ENCODE measurements at regions not wholly inside any gene's neighbourhood (a gene's known extent, or its start where the extent isn't known, plus 50 kb on each side); places are given as distances from the start of the nearest gene placed in this dataset.

DNA sequence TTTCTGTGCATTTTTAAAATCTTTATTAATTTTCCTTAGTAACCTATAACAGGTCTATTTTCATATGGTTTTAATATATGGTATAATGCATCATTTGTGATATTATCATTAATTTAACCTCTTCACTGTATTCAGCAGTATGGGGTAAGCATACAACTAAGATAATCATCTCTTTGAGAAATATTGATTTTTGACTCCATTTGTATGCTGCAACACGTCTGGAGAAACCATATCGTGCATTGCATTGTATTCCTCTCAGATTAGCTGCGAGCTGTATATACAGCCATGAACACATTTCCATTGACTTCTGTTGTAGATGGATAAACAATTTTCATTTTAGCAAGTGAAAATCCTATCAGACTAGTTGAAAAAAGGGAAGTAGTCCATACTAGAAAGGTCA lies 2275.8 kb upstream of the PCDH20 start:
- TF ChIP-seq, protein P1, sequence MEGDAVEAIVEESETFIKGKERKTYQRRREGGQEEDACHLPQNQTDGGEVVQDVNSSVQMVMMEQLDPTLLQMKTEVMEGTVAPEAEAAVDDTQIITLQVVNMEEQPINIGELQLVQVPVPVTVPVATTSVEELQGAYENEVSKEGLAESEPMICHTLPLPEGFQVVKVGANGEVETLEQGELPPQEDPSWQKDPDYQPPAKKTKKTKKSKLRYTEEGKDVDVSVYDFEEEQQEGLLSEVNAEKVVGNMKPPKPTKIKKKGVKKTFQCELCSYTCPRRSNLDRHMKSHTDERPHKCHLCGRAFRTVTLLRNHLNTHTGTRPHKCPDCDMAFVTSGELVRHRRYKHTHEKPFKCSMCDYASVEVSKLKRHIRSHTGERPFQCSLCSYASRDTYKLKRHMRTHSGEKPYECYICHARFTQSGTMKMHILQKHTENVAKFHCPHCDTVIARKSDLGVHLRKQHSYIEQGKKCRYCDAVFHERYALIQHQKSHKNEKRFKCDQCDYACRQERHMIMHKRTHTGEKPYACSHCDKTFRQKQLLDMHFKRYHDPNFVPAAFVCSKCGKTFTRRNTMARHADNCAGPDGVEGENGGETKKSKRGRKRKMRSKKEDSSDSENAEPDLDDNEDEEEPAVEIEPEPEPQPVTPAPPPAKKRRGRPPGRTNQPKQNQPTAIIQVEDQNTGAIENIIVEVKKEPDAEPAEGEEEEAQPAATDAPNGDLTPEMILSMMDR (IDR thresholded peaks at IDR 0.05), result no peak
- no peak for TF ChIP-seq EP300 (IDR thresholded peaks at IDR 0.05)

Data from ovary (tissue), 3 donors.